ENCODE measurements at regions not wholly inside any gene's neighbourhood (a gene's known extent, or its start where the extent isn't known, plus 50 kb on each side); places are given as distances from the start of the nearest gene placed in this dataset.

DNA sequence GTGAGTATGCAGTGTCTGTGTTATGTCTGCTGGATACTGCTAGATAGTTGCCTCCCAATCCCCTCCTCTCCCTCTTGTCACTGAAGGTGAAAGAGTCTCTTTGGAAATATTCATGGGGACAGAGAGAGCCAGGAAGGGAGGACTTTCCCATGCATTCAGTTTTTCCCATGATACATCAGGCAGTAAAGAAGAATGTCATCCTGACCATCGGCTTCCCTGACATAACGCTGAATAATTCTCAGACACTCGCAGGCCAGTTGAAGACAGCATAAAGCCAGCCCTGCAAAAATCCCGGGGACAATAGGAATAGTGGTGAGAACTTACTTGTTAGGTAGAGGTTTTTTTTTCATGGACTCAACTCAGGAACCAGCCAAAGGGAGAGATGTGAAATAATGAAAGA, 58.1 kb downstream of the KLF4 start:
- ATAC-seq, result no peak
- Histone ChIP-seq H3K9me3 (no peaks in the 10 kb centered on the region), H3K4me1 (peaks cover 9% of the 10 kb centered on the region), H3K36me3 (no peaks in the 10 kb centered on the region), H3K27ac (no peak overlapping the region), H3K27me3 (ENCODE audit: low read depth) (no peaks in the 10 kb centered on the region), H3K4me3 (no peak overlapping the region)
- DNase-seq, result no peak
- TF ChIP-seq, protein P1, sequence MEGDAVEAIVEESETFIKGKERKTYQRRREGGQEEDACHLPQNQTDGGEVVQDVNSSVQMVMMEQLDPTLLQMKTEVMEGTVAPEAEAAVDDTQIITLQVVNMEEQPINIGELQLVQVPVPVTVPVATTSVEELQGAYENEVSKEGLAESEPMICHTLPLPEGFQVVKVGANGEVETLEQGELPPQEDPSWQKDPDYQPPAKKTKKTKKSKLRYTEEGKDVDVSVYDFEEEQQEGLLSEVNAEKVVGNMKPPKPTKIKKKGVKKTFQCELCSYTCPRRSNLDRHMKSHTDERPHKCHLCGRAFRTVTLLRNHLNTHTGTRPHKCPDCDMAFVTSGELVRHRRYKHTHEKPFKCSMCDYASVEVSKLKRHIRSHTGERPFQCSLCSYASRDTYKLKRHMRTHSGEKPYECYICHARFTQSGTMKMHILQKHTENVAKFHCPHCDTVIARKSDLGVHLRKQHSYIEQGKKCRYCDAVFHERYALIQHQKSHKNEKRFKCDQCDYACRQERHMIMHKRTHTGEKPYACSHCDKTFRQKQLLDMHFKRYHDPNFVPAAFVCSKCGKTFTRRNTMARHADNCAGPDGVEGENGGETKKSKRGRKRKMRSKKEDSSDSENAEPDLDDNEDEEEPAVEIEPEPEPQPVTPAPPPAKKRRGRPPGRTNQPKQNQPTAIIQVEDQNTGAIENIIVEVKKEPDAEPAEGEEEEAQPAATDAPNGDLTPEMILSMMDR (IDR thresholded peaks at IDR 0.05), result no peak
- intact Hi-C loops (cut with DNase I), result no loop called here

DNA sequence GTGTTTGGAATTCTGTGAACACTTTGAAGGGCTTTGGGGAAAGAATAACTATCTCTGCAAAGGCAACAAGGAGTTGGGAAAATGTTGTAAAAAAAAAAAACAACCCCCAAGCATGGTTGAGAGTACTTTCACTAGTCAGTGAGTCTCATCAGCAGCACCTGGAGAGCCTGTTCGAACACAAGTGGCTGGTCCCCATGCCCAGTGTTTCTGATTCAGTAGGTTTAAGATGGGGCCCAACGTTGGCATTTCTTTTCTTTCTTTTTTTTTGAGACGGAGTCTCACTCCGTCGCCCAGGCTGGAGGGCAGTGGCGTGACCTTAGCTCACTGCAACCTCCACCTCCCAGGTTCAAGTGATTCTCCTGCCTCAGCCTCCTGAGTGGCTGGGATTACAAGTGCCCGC, 59.5 kb downstream of the KLF4 start:
- TF ChIP-seq, protein P1 (IDR thresholded peaks at IDR 0.05), result no peak

DNA sequence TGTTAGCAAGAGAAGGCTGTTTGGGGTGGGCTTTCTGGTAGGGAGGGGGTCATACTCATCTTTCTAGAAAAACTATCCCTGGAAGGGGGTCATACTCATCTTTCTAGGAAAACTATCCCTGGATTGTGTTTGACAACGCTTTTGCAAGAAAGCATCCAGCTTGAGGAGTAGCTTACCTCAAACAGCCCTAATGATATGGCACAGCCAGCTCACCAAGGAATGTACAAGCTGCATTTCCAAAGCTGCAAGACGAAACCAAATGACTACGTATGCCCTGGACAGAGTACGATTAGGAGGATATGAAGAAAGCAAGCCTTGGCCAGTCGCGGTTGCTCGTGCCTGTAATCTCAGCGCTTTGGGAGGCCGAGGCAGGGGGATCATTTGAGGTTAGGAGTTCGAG, 63.4 kb downstream of the KLF4 start:
- TF ChIP-seq, protein P1 (IDR thresholded peaks at IDR 0.05), result no peak
- Histone ChIP-seq H3K9me3 (no peaks in the 10 kb centered on the region), H3K36me3 (no peaks in the 10 kb centered on the region), H3K27ac (no peak overlapping the region), H3K4me1 (peaks cover 14% of the 10 kb centered on the region), H3K27me3 (ENCODE audit: low read depth) (no peaks in the 10 kb centered on the region), H3K4me3 (no peak overlapping the region)
- intact Hi-C loops (cut with DNase I), result no loop called here
- no peak for DNase-seq
- ATAC-seq, result no peak

More for the DNA sequence above, 59.5 kb downstream of the KLF4 start:
- no peaks in the 10 kb centered on the region for H3K27me3 ChIP-seq (ENCODE audit: low read depth)
- intact Hi-C loops (cut with DNase I), result no loop called here
- no peaks in the 10 kb centered on the region for H3K9me3 ChIP-seq
- DNase-seq, result no peak
- ATAC-seq, result no peak
- H3K4me3 ChIP-seq, result no peak overlapping the region
- H3K4me1 ChIP-seq, result peaks cover 16% of the 10 kb centered on the region
- H3K36me3 ChIP-seq, result no peaks in the 10 kb centered on the region
- no peak overlapping the region for H3K27ac ChIP-seq

DNA sequence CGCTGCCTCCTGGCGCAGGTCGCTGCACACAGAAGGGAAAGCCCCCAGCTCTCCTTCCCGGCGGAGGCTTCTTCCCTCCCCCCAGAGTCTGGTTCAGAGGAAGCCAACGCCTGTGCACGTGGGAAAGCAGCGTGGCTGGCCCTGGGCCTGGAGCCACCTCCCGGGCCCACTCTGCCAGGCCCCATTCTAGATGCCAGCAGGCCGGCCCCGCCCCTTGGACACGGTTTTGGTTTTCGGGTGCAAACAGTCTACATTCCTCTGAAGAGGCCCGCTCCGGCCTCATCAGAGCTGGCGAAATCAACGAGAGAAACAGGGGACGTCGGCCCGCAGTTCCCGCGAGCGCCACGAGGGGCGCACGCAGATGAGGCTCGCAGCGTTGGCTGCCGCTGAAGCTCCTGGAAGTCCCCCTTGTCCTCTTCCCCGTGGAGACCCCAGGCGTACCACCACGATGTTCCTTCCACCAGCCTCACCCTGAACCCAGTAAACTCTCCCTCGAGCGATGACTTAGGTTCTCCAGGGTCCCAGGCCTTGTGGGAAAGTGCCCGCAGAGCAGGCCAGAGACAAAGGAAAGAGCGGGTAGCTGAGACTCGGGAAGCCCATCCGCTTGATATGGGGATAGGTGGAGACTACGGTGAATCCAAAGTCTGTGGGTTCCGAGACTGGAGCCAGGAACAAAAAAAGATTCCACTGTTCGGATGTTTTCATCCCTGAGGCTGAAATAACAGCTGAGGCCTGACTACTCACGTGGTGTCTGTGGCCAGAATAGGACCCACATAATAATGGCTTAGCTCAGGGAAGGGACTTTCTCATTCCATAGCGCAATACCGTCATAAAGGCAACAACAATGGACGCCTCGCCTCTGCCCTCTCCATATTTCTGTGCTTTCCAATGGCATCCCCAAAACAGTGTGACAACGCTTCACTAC, 64.2 kb downstream of the KLF4 start:
- TF ChIP-seq, protein P1 (IDR thresholded peaks at IDR 0.05), result peak; percentile 98
- no peaks in the 10 kb centered on the region for H3K36me3 ChIP-seq
- H3K9me3 ChIP-seq, result no peaks in the 10 kb centered on the region
- peak overlapping the region; percentile 54 for H3K27ac ChIP-seq
- no peaks in the 10 kb centered on the region for H3K27me3 ChIP-seq (ENCODE audit: low read depth)
- peak; percentile 91 for DNase-seq
- intact Hi-C loops (cut with DNase I), result no loop called here
- peaks cover 14% of the 10 kb centered on the region for H3K4me1 ChIP-seq
- H3K4me3 ChIP-seq, result peak overlapping the region; percentile 45
- peak; percentile 88 to 91 for ATAC-seq

DNA sequence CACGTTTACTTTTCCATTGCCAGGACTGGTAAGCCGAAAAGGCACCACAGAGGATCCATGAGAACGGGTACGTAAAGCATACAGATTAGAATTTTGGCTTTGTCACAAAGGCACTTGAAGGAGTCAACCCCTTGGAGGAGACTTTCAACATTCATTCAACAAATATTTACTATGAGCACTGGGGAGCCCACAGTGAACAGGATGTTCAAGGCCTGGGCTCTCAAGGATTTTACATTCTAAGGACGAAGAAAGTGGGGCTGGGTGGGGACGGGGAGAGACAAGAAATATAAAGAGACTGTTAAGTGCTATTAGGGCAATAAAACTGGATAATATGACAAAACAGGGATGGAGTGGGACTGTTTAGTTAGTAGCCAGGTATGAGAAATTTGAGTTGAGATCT, 66.0 kb downstream of the KLF4 start:
- intact Hi-C loops (cut with DNase I), result no loop called here
- Histone ChIP-seq H3K27ac (no peak overlapping the region), H3K4me3 (no peak overlapping the region), H3K36me3 (no peaks in the 10 kb centered on the region), H3K4me1 (peaks cover 14% of the 10 kb centered on the region), H3K27me3 (ENCODE audit: low read depth) (no peaks in the 10 kb centered on the region), H3K9me3 (no peaks in the 10 kb centered on the region)
- ATAC-seq, result peak in 1 of 2 donors; percentile 64
- TF ChIP-seq, protein P1 (IDR thresholded peaks at IDR 0.05), result no peak
- DNase-seq, result no peak
